GM19043 (cell line): ENCODE measurements at regions not wholly inside any gene's neighbourhood (a gene's known extent, or its start where the extent isn't known, plus 50 kb on each side); places are given as distances from the start of the nearest gene placed in this dataset.
A peak's percentile ranks its signal among the peaks of the same experiment; 100 is the strongest.
"Not testable (repeated sequence)": the region's sequence is repeated elsewhere in the genome, so short reads cannot be mapped to it uniquely, and the experiment has no call there.

ENCODE experiments used
- ATAC-seq: cut with Tn5 transposase; IDR thresholded peaks from one replicate; pipeline ENCODE4 v1.9.1; 2021; ENCODE audit warnings: low read depth; ENCODE audit not compliant: unreplicated experiment

DNA sequence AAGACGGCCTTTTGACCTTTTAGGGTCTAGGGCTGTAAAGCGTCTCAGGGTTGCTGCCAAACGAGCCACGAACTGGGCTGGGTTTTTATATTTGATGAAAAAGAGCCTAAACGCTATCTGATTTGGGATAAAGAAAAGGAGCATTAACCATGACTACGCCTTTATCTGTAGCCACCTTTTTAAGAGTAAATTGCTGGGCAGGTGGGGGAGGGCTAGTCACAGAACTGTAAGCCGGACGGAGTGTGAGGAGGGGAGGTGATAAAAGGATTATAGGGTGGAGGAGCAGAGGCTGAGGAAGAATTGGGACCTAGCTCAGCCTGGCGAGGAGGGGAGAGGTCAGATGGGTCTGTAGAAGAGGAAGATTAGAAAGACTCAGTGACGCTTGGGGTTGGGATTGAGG, 419.5 kb upstream of the LMO3 start:
- ATAC-seq = not testable (repeated sequence)

DNA sequence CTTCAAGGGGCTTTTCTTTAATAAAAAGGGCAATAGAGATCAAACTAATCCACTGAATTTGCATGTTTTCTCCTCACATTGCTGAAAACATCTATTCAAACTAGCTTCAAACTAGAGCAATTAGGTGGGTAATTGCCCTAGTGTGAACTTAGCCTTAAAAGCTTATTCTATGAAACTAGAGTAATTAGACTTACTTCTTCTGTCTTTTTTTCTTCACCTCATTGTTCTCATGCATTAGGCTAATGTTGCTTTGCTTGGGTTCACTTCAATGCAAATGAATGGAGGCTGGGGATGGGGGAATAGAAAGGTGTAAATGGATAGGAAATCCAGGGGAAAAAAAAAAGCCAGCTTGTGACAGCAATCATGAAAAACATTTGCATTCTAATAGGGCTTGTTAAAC, 414.8 kb upstream of the LMO3 start:
- ATAC-seq = no peak

DNA sequence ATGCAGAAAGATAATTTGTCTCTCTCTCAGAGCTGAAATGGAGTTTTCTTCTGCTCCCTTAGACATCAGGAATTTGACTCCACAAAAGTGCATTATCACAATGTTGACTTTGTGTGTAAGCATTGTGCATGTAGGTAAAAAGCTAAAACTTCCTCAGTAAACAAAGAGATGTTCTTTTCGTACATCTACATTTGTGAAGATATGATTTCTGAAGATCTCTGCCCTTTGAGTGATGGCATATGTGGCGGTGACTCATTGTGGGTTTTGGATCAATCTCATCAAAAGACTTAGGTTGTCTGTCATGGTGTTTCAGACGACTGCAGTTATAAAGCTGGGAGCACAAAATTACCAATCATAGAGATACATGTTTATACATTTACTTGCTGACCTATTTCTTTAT, 411.4 kb upstream of the LMO3 start:
- ATAC-seq = no peak

DNA sequence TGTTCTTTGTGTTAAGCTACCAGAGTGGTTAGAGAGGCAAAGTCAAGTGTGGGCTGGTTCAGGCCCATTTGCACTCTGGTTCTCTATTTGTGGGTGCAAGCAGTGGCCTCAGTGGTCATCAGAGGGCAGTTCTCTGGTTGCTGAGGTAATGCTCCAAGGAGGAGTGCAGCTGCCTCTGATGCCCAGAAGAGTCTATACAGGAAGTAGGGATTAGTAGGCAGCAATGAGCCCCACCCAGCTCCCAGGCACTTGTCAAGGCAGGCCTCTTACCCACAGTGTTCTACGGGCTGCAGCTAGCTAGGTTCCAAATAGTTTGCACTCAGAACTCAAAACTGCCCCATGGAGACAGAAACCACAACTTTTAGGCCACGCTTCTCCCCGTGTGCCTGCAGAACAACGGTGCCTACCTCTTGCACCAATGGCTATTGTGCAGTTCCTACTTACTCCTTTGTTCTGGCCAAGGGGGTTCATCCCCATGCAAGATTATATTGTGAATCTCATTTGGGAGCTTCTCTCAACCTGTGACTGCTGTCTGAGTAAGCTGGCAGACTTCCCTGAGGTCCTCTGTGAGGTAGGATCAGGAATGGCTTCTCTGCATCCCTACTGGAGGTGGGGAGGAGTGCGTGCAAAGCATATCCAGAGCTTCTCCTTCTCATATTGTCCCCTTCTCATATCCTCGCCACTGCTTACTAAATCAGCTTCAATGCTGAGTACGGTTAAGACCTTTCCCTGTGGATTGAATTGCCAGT, 410.3 kb upstream of the LMO3 start:
- no peak for ATAC-seq

DNA sequence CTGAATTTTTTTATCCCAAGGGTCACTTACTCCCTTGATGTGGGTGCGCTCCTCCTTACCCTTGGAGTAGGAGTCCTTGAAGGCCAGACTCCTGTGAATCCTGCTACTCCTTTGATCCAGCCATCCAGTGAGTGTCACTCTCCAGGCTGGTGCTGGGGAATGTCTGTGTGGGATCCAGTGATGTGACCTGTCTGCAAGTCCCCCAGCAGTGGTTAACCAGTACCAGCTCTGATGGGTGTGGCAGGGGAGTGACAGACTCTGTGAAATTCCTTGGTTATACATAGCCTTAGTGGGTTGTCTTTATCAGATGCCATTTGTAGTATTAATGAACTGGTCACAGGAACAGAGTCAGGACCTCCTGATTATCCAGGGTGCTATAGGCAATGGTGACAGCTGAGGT, 409.5 kb upstream of the LMO3 start:
- no peak for ATAC-seq

DNA sequence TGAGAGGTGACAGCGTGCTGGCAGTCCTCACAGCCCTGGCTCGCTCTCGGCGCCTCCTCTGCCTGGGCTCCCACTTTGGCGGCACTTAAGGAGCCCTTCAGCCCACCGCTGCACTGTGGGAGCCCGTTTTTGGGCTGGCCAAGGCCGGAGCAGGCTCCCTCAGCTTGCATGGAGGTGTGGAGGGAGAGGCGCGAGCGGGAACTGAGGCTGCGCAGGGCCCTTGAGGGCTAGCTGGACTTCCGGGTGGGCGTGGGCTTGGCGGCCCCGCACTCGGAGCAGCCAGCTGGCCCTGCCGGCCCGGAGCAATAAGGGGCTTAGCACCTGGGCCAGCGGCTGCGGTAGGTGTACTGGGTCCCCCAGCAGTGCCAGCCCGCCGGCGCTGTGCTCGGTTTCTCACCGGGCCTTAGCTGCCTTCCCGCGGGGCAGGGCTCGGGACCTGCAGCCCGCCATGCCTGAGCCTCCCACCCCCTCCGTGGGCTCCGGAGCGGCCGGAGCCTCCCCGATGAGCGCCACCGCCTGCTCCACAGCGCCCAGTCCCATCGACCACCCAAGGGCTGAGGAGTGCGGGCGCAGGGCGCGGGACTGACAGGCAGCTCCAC, 401.6 kb upstream of the LMO3 start:
- ATAC-seq = not testable (repeated sequence)

DNA sequence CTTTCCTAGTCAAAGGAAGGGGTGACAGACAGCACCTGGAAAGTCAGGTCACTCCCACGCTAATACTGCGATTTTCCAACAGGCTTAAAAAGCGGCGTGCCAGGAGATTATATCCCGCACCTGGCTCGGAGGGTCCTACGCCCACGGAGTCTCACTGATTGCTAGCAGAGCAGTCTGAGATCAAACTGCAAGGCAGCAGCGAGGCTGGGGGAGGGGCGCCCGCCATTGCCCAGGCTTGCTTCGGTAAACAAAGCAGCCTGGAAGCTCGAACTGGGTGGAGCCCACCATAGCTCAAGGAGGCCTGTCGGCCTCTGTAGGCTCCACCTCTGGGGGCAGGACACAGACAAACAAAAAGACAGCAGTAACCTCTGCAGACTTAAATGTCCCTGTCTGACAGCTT, 392.6 kb upstream of the LMO3 start:
- not testable (repeated sequence) for ATAC-seq

DNA sequence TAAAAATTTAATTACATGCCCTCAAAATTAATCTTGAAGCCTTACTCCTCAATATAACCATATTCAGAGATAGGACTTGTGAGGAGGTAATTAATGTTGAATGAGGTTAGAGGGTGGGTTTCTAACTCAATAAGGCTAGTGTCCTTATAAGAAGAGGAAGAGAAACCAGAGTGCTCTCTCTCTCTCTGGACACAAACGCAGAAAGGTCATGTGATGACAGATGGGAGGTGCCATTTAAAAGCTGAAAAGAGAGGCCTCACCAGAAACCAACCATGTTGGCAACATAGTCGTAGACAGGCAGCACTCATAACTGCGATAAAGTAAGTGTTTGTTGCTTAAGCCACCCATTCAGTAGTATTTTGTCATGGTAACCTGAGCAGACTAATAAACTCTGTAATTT, 378.5 kb upstream of the LMO3 start:
- ATAC-seq = no peak

DNA sequence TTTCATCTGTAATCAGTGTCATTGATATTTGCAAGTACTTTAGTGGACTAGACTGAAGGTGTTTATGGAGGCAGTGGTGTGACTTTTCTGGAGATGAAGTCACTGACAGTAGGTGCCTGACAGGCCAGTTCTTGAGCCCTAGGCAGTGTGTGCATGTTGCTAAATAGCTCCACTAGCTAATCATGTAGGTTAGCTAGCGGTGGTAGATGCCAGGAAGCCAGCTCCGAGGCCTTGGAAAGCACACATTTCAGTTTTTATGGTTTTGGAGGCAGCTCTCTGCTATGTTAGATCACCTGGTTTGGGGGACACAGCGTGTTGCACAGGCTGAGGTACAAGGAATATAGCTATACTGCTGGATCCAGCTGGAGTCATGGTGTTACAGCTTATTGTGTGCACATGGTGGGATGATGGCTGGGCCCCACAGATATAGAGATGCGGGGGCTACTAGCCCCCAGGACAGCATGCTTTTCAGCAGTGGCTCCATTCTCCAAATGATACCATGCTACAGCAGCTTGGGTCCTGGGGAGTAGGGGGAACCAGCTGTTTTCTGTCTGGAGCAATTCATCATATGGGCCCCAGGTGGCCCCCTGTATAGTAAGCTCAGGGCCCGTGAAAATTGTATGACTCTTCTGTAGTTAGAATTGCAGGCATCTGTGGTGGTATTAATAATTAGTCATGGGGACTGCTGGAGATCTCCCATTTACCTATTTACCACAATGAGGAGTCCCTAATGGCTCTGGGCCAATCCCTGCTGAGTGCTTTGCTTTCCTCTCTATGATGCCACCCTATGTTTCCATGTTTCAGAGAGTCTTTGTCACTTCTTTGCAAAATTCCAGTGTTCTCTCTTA, 367.2 kb upstream of the LMO3 start:
- no peak for ATAC-seq

DNA sequence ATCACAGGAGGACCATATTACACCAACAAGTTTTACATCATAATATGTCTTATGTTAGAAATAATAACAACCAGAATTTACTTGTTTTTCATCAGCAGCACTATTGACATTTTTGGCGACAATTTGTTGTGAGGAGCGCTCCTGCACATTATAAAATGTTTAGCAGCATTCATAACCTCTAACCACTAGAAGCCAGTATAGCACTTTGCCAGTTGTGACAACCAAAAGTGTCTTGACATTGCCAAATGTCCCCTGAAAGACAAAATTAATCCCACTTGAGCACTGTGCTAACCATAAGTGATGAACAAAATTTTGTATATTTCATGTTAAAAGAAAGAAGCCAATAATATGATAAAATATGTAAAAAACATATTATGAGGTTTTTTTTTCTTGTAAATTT, 356.9 kb upstream of the LMO3 start:
- ATAC-seq = no peak

DNA sequence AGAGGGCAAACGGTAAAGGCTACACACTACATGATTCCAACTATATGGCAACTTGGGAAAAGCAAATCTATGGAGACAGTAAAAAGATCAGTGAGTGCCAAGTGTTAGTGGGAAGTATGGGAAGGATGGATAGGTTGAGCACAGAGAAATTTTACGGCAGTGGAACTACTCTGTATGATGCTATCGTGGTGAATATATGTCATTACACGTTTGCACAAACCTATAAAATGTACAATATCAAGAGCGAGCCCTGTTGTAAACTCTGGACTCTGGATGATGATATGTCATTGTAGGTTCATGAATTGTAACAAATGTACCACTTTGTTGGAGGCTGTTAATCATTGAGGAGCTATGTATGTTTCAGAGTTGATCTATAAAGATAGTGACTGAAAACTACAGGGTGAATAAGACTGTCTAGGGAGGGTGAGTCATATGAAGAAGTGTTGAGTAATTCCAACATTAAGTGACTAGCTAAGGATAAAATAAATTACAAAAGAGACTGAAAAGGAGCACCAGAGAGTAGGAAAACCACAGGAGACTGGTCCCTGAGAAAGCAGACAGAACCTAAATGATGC, 349.2 kb upstream of the LMO3 start:
- ATAC-seq = peak; percentile 66

DNA sequence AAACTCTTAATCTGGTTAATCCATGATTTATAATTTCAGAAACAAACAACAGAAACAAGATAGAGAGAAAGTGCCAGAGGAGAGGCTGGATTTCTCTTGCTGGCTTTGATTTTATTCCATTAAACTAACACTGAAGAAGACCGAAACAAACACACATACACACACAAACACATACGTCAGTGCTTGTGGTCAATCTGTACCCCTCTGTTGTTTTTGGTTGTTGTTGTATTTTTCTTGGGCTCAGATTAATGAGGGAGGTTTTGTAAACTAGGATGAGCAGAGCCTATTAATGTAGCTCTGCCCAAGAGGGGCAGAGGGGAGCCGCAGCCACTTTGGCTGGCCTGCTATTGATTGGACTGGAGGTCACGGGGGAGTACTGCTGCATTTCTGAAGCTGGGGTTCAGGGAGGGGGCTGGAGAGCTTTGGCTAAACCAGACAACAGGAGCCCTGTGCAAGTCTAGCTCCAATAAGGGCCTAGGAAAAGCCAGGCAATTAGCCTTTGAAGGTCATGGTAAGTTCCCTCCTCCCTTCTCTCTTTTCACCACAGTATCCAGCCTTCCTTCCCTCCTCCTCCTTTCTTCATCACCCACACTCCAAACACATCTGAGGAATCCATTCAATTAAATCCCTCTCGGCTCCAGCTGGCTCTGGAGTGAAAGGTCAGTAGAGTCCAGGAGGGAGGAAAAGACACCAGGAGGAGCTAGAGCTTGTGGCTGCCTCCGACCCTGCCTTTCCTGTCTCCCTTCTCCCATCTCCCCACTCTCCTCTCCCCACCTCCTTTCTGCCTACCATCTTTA, 344.1 kb upstream of the LMO3 start:
- no peak for ATAC-seq

DNA sequence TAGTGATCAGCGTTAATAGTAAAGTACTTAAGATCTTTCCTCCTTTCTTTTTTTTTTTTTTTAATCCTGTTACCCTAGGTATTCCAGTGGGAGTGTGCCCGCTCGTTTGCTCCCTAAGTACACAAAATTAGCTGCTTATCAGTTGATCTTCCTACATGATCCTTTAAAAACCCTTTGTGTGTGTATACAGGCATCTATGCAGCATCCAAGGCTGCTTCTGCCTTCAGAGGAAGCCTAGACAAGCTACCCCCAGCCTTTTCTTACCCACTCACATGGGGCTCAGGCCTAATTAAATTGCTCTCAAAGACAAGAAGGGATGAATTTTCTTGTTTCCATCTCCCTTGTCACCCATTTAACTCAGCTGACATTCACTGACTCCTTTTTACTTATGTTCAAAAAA, 343.4 kb upstream of the LMO3 start:
- ATAC-seq = no peak

DNA sequence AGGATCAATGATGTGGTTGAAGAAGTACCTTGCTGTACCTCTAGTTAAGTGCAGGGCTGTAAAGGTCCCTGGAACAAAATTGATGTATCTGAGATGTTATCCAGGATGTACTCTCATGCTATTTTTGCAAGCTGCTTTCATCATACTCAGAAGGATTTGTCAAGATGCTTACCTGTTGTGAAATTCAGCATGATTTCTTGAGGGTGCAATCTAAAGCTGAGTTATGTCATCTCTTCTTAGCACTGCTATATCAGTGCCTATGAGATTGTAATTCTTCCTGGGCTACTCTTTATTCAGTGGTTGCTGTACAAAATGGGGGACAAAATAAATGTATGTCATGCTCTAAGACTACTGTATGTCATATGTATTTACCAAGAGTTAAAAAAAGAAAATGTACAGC, 340.7 kb upstream of the LMO3 start:
- no peak for ATAC-seq

DNA sequence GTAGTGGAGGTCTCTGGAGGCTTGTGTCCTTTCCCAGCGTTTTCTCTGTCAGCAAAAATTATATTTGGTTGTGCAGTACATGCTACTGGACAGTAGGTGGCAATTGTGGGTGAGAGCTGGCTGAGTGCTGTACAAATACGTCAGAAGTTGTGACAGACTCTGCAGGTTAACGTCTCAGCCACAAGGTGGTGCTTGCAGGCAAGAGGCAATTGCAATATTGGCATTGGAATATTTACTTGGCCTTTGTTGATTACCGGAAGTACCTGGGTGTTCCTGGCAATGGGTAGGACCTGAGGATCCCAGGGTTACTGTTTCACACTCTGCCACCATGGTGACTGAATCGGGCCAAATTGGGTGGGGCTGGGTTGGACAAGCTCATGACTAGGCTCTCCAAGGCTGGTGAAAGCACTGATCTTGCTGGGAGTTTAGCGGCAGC, 333.9 kb upstream of the LMO3 start:
- peak; percentile 96 for ATAC-seq

DNA sequence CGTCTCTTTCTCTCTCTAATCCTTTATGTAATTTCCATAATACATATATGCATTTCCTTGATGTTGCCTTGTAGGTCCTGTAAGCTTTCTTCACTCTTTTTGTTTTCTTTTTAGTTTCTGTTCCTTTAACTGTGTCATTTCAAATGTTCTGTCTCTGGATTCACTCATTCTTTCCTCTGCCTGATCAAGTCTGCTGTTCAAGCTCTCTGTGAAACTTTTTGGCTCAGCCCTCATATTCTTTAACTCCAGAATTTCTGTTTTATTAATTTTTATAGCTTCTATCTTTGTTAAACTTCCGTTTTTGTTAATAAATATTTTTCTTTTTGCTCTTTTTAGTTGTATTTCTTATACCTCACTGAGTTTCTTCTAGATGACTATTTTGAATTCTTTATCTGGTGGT, 321.3 kb upstream of the LMO3 start:
- no peak for ATAC-seq

DNA sequence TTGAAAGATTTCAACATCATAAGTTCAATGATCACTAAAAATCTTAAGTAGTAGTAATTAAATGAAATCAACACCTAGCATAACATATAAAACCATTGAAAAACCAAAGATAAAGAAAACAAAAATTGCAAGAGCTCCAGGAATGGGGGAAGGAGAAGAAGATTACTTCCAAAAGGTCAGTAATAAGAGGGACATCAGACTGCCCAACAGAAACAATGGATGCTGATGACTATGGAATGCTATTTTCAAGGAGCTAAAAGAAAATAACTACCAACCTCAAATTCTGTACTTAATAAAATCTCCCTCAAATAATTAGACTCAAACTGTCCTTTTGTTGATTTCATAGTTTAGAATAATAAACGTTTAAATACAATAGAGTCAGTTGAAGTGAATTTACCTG, 314.5 kb upstream of the LMO3 start:
- no peak for ATAC-seq

DNA sequence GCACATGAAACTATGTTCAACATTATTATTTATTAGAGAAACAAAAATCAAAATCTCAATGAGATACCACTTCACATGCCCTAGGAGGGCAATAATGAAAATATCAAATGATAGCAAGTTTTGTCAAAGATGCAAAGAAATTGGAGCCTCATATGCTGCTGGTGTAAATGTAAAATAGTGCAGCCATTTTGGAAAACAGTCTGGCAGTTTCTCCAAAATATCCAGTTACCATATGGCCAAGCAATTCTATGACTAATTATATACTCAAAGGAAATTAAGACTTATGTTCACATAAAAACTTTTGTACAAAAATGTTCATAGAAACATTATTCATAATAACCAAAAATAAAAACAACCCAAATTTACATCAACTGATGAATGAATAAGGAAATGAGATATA, 313.6 kb upstream of the LMO3 start:
- no peak for ATAC-seq

DNA sequence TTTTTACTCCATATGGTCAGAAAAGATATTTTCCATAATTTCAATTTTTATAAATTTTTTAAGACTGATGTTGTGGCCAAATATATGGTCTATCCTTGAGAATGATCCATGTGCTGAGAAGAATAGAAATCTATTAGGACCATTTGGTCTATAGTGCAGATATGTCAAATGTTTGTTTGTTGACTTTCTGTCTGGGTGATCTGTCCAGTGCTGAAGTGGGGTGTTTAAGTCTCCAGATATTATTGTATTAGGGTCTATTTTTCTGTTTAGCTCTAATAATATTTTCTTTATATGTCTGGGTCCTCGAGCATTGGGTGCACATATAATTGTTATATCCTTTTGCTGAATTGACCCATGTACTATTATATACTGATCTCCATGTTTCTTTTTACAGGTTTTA, 308.9 kb upstream of the LMO3 start:
- no peak for ATAC-seq

DNA sequence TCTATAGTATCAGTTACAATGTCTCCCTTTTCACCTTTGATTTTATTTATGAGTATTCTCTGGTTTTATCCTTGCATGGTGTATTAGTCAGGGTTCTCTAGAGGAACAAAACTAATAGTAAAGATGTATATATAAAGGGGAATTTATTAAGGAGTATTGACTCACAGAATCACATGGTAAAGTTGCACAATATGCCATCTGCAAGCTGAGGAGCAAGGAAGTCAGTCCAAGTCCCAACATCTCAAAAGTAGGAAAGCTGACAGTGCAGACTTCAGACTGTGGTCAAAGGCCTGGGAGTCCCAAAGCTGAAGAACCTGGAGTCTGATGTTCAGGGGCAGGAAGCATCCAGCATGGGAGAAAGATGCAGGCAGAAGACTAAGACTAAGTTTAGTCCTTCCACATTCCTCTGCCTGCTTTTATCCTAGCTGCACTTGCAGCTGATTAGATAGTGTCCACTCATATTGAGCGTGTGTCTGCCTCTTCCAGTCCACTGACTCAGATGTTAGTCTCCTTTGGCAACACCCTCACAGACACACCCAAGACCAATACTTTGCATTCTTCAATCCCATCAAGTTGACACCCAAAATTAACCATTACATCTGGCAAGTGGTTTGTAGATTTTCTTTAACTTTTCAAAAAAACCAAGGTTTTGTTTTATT, 308.0 kb upstream of the LMO3 start:
- no peak for ATAC-seq
